ENCODE measurements at regions not wholly inside any gene's neighbourhood (a gene's known extent, or its start where the extent isn't known, plus 50 kb on each side); places are given as distances from the start of the nearest gene placed in this dataset.

DNA sequence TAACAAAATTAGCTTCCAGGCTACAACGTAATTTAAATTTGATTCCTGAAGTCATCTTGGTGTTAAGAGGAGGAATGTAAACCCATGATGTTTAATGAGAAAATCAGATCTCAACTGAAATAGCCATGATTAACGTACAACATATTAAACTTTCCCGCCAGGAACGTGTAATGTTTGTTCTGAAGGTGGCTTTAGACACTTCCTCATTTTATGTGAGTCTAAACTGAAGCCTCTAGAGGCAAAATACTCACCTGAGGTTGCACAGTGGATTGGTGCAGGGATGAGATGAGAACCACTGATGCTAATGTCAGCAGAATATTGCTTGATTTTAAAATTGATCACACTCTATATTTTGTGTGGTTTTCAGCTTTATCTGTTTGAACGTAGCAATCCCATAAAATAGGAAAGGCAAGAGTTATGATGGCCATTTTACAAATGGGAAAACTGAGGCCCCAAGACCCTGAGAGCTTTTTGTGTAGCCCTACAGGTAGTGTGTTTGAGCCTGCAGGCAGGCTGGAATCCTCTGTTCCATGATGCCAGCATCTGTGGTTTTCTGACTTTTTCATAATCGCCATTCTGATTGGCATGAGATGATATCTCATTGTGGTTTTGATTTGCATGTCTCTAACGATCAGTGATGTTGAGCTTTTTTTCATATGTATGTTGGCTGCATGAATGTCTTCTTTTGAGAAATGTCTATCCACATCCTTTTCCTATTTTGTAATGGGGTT lies 243.7 kb upstream of the BMPER start:
- FAIRE-seq: no peak
- TF ChIP-seq POLR2A (IDR thresholded peaks at IDR 0.05; ENCODE audit: low read depth, low read length): no peak
- DNase-seq (ENCODE audit: insufficient read length, low spot score): no peak

DNA sequence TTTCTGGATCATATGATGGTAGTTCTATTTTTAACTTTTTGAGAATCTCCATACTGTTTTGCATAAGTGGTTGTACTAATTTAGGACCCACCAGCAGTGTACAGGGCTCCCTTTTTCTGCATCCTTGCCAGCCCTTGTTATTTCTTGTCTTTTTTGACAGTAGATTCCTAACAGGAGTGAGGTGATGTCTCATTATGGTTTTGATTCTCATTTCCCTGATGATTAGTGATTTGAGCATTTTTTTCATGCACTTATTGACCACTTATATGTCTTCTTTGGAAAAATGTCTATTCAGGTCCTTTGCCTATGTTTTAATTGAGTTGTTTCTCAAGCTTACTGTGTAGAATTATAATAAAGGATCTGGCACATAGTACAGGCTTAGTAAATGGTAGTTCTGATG lies 238.8 kb upstream of the BMPER start:
- DNase-seq (ENCODE audit: insufficient read length, low spot score) (no peak), FAIRE-seq (no peak)
- no peak for TF ChIP-seq POLR2A (IDR thresholded peaks at IDR 0.05; ENCODE audit: low read depth, low read length)

DNA sequence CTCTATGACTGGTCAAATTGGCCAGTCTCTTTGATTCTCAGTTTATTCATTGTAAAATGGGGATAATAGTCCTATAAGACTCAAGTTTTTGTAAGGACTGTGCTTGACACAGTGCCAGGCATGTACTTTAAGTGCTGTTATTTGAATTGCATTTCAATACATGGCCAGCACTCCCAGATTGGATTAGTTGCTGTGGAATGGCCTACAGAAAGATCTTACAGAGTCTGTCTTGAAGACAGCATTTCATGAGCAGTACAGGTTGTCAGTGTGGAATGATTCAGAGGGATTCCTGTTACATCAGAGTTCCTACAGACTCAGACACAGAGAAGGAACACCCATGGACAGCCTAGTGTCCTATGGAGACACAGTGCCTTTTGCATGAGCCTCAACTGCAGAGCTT lies 238.1 kb upstream of the BMPER start:
- no peak for TF ChIP-seq POLR2A (IDR thresholded peaks at IDR 0.05; ENCODE audit: low read depth, low read length)
- DNase-seq (ENCODE audit: insufficient read length, low spot score) (no peak), FAIRE-seq (no peak)

DNA sequence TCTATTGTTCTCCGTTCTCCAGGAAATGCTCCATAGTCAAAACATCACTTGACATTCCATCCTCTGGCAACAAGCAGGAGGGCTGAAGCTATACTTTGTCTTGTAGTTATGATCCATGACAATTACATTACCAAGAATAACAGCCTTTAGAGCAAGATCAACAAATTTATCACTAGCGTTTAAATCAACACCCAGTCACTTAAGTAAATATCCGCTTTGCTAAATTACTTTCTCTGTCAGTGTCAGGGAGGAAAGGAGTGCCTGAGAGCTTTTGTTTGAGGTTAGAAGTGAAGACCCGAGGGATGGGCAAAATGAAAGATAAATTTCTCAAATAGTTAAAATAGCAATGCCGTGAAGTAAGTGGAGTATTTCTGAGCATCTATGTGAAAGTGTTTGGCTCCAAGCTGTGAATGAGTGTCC lies 236.1 kb upstream of the BMPER start:
- FAIRE-seq (no peak), DNase-seq (ENCODE audit: insufficient read length, low spot score) (no peak)
- TF ChIP-seq POLR2A (IDR thresholded peaks at IDR 0.05; ENCODE audit: low read depth, low read length): no peak

DNA sequence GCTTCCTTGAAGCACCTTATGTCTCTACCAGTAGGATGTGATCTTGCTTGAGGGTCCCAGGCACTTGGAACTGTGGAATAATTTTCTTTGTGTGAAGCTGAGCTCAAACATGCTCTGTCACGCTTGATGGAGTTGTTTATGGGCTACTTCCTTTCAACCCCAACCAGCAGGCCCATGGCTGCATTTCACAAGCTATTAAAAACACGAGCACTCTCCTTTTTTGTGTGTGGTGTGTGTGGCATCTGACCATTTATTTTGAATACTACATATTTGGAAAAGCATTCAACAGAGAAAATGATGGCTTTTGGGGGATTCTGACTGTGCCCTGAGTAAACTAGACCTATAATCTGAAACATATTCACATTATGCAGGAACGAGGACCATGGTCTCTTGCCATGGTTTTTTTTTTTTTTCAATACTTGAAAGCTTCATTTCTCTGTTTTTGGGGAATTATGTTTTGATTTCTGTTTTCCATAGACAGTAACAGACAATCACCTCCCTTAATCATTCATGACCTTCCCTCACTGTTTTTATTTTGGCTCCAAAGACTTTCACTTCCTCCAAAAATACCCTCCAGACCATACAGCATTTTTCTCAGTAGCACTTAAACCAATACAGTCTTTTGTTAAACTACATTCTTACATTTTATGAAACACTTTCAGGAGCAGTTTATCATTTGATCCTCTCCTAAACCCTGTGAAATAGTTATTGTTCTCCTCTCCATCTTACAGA lies 233.6 kb upstream of the BMPER start:
- FAIRE-seq (no peak), DNase-seq (ENCODE audit: insufficient read length, low spot score) (no peak)
- no peak for TF ChIP-seq POLR2A (IDR thresholded peaks at IDR 0.05; ENCODE audit: low read depth, low read length)

DNA sequence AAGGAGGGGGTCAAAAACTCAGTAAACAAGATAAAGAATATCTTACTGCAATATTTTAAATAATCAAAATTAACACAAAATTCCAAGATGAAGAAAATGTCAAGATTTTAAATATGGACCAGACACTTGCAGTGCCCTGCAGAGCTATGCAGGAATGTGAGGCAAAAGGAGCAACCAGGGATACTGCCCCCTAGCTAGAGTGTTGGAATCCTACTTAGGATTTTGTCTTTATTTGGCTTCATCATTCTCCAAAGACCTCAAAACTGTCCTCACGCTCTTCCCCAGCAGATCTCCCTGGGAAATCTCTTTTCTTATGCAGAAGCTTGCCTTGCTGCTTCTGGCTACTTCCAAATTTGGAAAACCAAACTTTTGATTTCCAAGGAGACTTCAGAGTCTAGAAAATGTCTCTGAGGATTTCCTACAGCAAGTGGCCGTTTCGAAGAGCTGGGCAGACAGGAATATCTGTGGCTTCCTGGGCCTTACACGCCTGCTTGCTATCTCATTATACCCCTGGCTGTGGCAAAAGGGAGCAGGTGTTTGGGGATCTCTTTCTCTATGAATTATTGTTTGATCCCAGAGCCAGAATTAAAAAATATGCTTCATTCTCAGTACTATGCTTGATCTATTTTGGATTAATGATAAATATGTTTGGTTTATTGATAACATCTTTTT lies 232.2 kb upstream of the BMPER start:
- no peak for FAIRE-seq
- no peak for TF ChIP-seq POLR2A (IDR thresholded peaks at IDR 0.05; ENCODE audit: low read depth, low read length)
- no peak for DNase-seq (ENCODE audit: insufficient read length, low spot score)

DNA sequence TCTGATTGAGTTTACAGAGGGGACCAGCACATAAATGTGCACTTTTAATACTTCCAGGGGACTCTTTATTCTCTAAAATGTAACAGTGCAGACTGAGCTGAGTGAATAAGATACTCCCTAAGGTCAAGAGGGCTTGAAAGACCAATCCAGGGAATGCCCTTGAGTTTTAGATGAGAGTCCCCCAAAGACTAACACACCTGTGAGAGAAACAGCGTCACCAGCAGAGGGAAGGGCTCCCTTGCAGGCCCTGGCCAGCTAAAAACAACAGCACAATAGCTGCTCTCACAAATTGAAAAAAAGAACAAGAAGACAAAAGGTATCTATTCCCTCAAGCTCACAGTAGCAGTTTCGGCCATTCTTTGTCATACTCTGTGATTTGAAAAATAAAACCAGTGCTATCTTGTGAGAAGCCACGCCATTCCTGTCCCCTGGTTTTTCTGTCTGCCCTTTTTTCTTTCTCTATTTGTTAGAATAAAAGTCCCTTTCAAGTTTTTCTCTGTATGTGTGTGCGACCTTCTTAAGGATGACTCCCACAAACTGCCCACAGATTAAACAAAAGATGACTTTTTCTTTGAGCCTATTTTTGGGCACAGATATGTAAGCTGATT lies 230.4 kb upstream of the BMPER start:
- no peak for TF ChIP-seq POLR2A (IDR thresholded peaks at IDR 0.05; ENCODE audit: low read depth, low read length)
- FAIRE-seq (no peak), DNase-seq (ENCODE audit: insufficient read length, low spot score) (no peak)

DNA sequence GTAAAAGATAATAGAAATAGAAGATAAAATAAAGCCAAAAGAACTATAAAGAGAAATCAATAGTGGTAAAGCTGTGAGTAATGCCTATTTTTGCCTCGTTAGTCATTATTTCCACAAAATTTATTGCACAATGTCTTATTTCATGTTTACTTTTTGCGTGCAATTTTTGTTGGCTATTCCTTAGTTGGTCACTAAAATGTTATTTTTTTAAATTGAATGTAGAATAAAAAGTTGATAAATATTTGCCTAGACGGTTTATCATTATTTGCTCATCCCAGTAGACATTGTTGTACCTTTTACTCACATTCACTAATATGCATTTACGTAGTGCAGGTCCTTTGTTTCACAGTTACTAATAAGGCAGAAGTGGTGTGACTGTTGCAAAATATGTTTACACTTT lies 227.8 kb upstream of the BMPER start:
- FAIRE-seq: no peak
- no peak for DNase-seq (ENCODE audit: insufficient read length, low spot score)
- no peak for TF ChIP-seq POLR2A (IDR thresholded peaks at IDR 0.05; ENCODE audit: low read depth, low read length)

DNA sequence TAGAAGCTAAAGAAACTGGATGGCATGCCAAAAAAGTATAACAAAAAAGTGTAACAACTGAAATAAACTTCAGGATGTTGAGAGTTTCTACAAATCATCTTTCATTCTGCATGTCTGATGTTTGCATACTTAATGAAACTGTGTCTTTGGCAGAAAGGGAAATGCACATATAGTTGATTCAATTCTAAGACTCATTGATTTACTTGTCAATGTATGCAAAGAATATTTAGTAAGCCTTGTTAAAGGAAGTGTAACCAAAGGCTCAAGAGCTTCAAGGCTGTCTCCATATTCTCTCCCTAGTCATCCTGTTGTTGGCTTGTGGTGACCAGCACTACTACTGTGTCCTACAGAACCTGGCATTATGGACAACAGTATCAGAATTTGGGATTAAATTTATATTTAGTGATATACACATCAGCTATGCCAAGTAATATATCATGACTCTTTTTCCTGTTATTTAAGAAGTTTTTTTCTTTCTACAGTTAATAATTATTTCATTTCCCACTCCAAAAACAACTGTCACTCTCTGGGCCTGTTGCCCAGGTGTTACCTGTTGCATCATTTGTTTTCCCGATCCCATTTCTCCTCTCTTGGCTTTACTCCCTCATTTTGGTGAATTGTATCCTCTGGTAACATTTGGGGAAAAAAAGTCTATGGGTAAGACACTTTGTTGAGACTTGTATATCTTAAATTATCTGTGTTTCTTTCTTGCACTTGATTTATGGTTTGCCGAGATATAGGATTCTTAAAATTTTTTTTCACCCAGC lies 226.6 kb upstream of the BMPER start:
- FAIRE-seq (no peak), DNase-seq (ENCODE audit: insufficient read length, low spot score) (no peak)
- no peak for TF ChIP-seq POLR2A (IDR thresholded peaks at IDR 0.05; ENCODE audit: low read depth, low read length)

DNA sequence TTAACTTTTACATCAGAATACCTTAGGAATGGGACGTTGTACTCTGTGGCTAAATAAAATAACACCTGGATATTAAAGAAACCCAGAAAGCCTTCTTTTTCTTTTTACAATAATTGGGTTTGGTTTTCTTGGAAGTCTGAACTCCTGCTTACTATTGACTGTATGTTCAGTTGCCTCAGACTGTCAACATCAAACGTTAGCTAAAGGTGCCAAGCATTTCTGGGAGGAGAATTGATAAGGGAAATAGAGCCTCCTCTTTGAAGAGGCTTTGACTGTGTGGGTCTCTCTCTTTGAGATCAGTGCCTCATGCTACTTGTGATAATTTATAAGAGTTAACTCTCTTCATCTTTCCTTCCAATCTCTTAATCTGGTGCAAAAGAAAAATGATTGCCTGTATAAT lies 224.7 kb upstream of the BMPER start:
- FAIRE-seq (no peak), DNase-seq (ENCODE audit: insufficient read length, low spot score) (no peak)
- no peak for TF ChIP-seq POLR2A (IDR thresholded peaks at IDR 0.05; ENCODE audit: low read depth, low read length)

DNA sequence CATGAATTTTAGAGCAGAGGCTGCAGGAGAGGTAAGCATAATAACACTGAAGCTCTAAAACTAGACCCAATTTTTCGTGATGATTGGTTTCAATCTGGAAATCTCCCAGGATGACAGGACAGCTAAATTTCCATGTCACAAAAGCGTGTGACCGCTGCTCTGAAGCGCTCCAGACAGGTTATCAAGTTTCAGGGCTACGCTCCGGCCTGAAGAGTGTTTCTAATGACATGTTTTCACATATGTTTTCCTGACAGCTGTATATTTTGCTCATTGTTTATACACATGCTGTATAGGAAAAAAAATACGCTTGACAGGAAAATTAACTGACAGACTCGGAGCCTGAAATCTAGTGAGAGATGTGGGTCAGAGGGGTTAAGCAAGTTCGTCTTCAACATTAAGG lies 219.8 kb upstream of the BMPER start:
- DNase-seq (ENCODE audit: insufficient read length, low spot score) (no peak), FAIRE-seq (no peak)
- no peak for TF ChIP-seq POLR2A (IDR thresholded peaks at IDR 0.05; ENCODE audit: low read depth, low read length)

DNA sequence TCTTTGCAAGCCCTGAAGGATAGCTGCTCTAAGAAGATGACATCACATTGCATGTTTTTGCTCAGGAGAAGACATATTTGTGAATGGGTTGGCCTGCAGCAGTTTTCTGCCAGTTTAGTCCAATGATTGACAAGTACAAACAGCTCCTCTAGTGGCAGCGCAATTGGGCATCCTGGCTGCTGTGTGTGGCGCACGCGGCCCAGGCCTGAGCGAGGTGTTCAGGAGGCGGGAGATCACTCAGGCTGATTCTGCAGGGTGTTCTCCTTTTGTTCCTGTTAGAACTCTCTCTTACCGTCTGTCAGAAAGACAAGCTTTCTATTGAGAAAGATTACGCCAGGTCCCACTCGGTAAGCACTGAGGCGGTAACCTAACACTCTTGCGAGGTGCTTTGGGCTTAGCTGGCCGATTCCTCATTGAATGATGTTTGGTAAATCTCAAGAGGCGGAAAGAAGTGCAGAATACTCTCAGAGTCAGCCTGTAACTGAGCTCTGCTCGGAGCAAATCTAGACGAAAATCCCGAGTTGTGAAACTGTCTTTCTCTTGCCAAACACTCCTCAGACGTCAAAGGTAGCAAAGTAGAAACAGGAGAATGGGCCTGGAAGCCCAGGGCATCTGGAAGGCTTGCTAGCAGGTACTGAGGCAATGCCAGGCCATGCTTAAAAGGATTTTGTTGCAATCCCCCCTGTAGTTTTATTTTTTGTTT lies 219.2 kb upstream of the BMPER start:
- no peak for TF ChIP-seq POLR2A (IDR thresholded peaks at IDR 0.05; ENCODE audit: low read depth, low read length)
- no peak for FAIRE-seq
- DNase-seq (ENCODE audit: insufficient read length, low spot score): no peak

DNA sequence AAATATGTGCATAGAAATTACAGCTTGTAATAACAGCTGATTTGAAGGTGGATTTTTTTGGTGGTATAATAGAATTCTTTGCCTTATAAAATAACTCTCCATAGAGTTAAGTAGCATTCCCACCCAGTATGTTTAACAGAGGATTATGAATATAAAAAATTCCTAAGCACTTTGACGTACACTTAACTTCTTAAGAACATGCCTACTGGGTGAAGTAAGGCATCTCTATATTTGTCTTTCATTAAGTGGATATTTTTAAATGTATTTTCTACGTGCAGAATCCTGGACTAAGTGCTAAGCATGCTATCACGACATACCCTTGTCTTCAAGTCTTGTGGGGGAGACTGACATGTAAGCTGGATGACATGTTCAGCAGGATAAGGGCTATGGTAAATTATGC lies 217.7 kb upstream of the BMPER start:
- FAIRE-seq: no peak
- no peak for DNase-seq (ENCODE audit: insufficient read length, low spot score)
- no peak for TF ChIP-seq POLR2A (IDR thresholded peaks at IDR 0.05; ENCODE audit: low read depth, low read length)

All from H54 (cell line).